ENCODE measurements at regions not wholly inside any gene's neighbourhood (a gene's known extent, or its start where the extent isn't known, plus 50 kb on each side); places are given as distances from the start of the nearest gene placed in this dataset.

DNA sequence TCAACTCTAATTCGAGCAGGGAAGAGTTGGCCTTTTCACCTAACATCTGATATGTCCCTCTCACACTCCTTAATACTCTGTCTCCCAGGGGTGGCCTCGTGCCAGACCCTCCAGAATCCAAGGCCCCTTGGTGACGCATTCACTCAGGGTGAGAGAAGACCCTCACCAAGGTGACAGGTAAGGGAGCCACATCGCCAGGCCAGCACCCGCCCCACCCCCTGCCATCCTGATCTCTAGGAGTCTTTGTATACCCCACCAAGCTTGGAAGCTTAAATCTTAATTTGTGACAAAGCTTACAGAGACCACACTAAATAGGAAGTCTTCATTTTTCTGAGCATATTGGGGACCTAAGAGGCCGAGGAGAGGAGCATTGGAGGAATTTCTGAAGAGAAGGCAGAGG lies 286.1 kb downstream of the IRF8 start:
- no peak for DNase-seq
- ATAC-seq, result no peak
- Mint-ChIP-seq H3K4me3 (no peak overlapping the region), H3K4me1 (no peaks in the 10 kb centered on the region), H3K27me3 (peaks cover 7% of the 10 kb centered on the region), H3K9me3 (no peaks in the 10 kb centered on the region), H3K27ac (no peak overlapping the region)

GRCh38 chr16:86186313-86186712 lies 287.4 kb downstream of the IRF8 start:
- no peak for DNase-seq
- no peak for ATAC-seq
- H3K4me3 Mint-ChIP-seq, result no peak overlapping the region
- no peak overlapping the region for H3K27ac Mint-ChIP-seq
- no peaks in the 10 kb centered on the region for H3K9me3 Mint-ChIP-seq
- no peaks in the 10 kb centered on the region for H3K4me1 Mint-ChIP-seq
- H3K27me3 Mint-ChIP-seq, result peaks cover 17% of the 10 kb centered on the region

GRCh38 chr16:86189934-86190333 lies 291.0 kb downstream of the IRF8 start:
- DNase-seq (no peak), ATAC-seq (no peak)
- Mint-ChIP-seq H3K27me3 (peaks cover 53% of the 10 kb centered on the region), H3K27ac (no peak overlapping the region), H3K4me1 (no peaks in the 10 kb centered on the region), H3K9me3 (no peaks in the 10 kb centered on the region), H3K4me3 (no peak overlapping the region)

GRCh38 chr16:86191663-86192062 lies 292.7 kb downstream of the IRF8 start:
- DNase-seq, result no peak
- no peak overlapping the region for H3K27ac Mint-ChIP-seq
- H3K4me1 Mint-ChIP-seq, result no peaks in the 10 kb centered on the region
- no peak overlapping the region for H3K4me3 Mint-ChIP-seq
- peaks cover 71% of the 10 kb centered on the region for H3K27me3 Mint-ChIP-seq
- no peak for ATAC-seq
- no peaks in the 10 kb centered on the region for H3K9me3 Mint-ChIP-seq

DNA sequence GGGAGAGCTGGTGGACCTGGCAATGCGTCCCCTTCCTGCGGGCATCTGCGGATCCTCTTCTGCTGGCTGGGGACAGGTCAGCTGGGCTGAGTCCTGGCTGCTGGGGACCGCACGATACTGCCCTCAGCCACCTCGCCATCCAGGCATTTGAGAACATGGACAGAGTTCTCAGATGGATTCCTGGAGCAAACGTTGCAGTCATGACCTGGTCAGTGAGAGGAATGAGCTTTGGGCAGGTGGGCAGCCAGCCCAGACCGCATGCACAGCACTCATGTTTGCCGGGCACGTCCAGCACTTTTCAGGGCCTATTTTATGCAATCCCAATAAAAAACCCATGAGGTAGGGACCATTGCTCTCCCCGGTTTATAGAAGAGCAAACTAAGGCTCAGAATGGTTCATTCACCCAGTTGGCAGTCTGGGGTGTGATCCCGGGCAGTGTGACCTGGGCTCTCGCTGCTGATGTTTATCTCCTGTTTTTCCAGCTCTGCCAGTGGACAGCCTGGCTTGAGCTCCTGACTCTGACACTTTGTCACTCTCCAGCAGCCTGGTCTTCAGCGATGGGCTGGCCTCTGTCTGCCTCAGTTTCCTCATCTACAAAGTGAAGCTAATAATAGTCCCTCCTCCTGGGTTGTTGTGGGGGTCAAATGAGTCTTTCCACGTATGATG lies 294.7 kb downstream of the IRF8 start:
- no peak overlapping the region for H3K27ac Mint-ChIP-seq
- ATAC-seq (no peak), DNase-seq (no peak)
- H3K27me3 Mint-ChIP-seq, result peaks cover 82% of the 10 kb centered on the region
- H3K4me3 Mint-ChIP-seq, result no peak overlapping the region
- H3K9me3 Mint-ChIP-seq, result no peaks in the 10 kb centered on the region
- H3K4me1 Mint-ChIP-seq, result no peaks in the 10 kb centered on the region

DNA sequence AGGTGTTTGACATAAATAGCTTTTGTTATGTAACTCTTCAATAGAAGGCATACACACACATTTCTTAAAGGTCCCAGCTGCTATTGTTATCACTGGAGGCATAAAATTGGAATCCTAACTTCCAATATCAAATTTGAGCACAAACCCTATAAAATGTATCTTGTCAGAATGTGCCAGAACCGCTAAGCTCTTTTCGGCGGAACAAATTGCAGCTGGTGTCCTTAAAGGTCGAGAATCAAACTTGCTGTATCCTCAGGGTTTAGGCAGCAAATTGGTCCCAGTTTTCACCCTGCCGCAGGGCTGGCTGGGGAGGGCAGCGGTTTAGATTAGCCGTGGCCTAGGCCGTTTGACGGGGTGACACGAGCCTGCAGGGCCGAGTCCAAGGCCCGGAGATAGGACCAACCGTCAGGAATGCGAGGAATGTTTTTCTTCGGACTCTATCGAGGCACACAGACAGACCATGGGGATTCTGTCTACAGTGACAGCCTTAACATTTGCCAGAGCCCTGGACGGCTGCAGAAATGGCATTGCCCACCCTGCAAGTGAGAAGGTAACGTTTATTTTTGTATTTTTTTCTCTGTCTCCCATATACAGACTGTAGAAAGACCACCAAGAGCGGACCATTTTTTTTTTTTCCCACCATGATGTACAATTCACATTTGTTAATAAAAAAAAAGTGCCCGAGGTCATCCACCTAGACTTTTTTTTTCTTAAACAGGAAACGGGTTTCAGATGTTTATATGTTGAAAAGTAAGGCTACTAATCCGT lies 297.1 kb downstream of the IRF8 start:
- DNase-seq, result no peak
- no peak overlapping the region for H3K4me3 Mint-ChIP-seq
- H3K27ac Mint-ChIP-seq, result no peak overlapping the region
- ATAC-seq, result no peak
- H3K9me3 Mint-ChIP-seq, result no peaks in the 10 kb centered on the region
- peaks cover 99% of the 10 kb centered on the region for H3K27me3 Mint-ChIP-seq
- H3K4me1 Mint-ChIP-seq, result no peaks in the 10 kb centered on the region

- Mint-ChIP-seq H3K27ac (no peak overlapping the region), H3K9me3 (no peaks in the 10 kb centered on the region), H3K27me3 (peaks cover 99% of the 10 kb centered on the region), H3K4me3 (no peak overlapping the region), H3K4me1 (no peaks in the 10 kb centered on the region)
- no peak for ATAC-seq
- DNase-seq, result no peak
These were observed 297.9 kb downstream of the IRF8 start for GRCh38 chr16:86196687-86197391.

GRCh38 chr16:86198206-86199118 lies 299.5 kb downstream of the IRF8 start:
- no peak overlapping the region for H3K27ac Mint-ChIP-seq
- ATAC-seq, result no peak
- no peaks in the 10 kb centered on the region for H3K9me3 Mint-ChIP-seq
- peaks cover 99% of the 10 kb centered on the region for H3K27me3 Mint-ChIP-seq
- no peaks in the 10 kb centered on the region for H3K4me1 Mint-ChIP-seq
- no peak for DNase-seq
- no peak overlapping the region for H3K4me3 Mint-ChIP-seq

- no peak for ATAC-seq
- Mint-ChIP-seq H3K27ac (no peak overlapping the region), H3K27me3 (peaks cover 97% of the 10 kb centered on the region), H3K4me3 (no peak overlapping the region), H3K4me1 (no peaks in the 10 kb centered on the region), H3K9me3 (no peaks in the 10 kb centered on the region)
- DNase-seq, result no peak
These were observed 300.2 kb downstream of the IRF8 start for GRCh38 chr16:86199182-86199581.

GRCh38 chr16:86199871-86200695 lies 301.1 kb downstream of the IRF8 start:
- ATAC-seq (no peak), DNase-seq (no peak)
- Mint-ChIP-seq H3K4me3 (no peak overlapping the region), H3K27me3 (peaks cover 88% of the 10 kb centered on the region), H3K9me3 (no peaks in the 10 kb centered on the region), H3K4me1 (no peaks in the 10 kb centered on the region), H3K27ac (peak overlapping the region; percentile 57 to 71)

GRCh38 chr16:86200722-86201121 lies 301.8 kb downstream of the IRF8 start:
- no peak for DNase-seq
- no peaks in the 10 kb centered on the region for H3K9me3 Mint-ChIP-seq
- H3K27me3 Mint-ChIP-seq, result peaks cover 81% of the 10 kb centered on the region
- no peak overlapping the region for H3K4me3 Mint-ChIP-seq
- peak overlapping the region in 1 of 2 donors; percentile 71 for H3K27ac Mint-ChIP-seq
- no peak for ATAC-seq
- no peaks in the 10 kb centered on the region for H3K4me1 Mint-ChIP-seq

GRCh38 chr16:86201746-86202145 lies 302.8 kb downstream of the IRF8 start:
- Mint-ChIP-seq H3K4me3 (no peak overlapping the region), H3K4me1 (no peaks in the 10 kb centered on the region), H3K9me3 (no peaks in the 10 kb centered on the region), H3K27ac (no peak overlapping the region), H3K27me3 (peaks cover 71% of the 10 kb centered on the region)
- no peak for DNase-seq
- no peak for ATAC-seq

- Mint-ChIP-seq H3K9me3 (no peaks in the 10 kb centered on the region), H3K4me3 (no peak overlapping the region), H3K27me3 (peaks cover 66% of the 10 kb centered on the region), H3K4me1 (no peaks in the 10 kb centered on the region), H3K27ac (no peak overlapping the region)
- ATAC-seq, result no peak
- DNase-seq, result no peak
These were observed 303.3 kb downstream of the IRF8 start for GRCh38 chr16:86202267-86202666.

DNA sequence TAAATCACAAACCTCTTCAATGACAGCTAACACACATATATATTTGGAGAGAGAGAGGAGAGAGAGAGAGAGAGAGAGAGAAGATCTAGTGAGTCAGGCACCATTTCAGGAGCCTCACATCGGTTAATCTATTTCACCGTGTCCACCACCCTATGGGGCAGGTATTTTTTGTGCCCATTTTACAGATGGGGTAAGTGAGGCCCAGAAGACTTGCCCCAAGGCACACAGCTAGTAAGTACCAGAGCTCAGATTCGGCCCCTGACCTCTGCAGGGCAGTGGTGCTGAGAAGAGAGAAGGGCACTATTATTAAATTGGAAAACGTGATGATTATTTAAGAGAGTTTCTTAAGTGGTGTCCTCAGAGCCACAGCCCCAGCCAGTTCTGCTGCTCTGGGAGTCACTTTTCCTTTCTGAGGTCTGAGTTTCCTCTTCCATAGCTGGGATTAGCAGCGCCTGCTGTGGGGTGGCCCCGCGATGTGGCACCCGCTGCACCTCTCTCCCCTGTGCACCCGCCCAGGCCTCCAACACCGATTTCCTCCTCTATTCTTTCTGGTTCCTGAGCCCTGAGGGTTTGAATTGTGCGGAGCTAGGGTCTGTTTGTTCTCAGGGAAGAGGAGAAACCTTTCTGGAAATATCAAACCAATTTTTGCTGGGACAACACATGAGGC lies 303.9 kb downstream of the IRF8 start:
- ATAC-seq (no peak), DNase-seq (no peak)
- Mint-ChIP-seq H3K4me3 (no peak overlapping the region), H3K4me1 (no peaks in the 10 kb centered on the region), H3K27ac (no peak overlapping the region), H3K9me3 (no peaks in the 10 kb centered on the region), H3K27me3 (peaks cover 61% of the 10 kb centered on the region)
